ENCODE measurements at regions not wholly inside any gene's neighbourhood (a gene's known extent, or its start where the extent isn't known, plus 50 kb on each side); places are given as distances from the start of the nearest gene placed in this dataset.

GRCh38 chr10:3890602-3891352 is 105.8 kb upstream of the KLF6 start:
- DNase-seq (ENCODE audit: low spot score), result no peak
- Histone ChIP-seq H3K4me3 (ENCODE audit: low read depth in 1 of 3, low read length in 3 of 3) (no peak overlapping the region), H3K27me3 (ENCODE audit: control insufficient read depth in 4 of 4, insufficient read depth in 4 of 4, low read length in 3 of 4) (no peaks in the 10 kb centered on the region), H3K4me1 (ENCODE audit: control insufficient read depth in 4 of 4, insufficient read depth in 4 of 4, low read length in 3 of 4) (peaks cover 0 to 5% (median 0%) of the 10 kb centered on the region in 4 donors), H3K9me3 (ENCODE audit: control insufficient read depth in 4 of 4, low read length in 3 of 4) (no peaks in the 10 kb centered on the region), H3K27ac (ENCODE audit: low read depth in 1 of 2, low read length in 2 of 2) (no peak overlapping the region), H3K9ac (ENCODE audit: low read depth in 1 of 2, low read length in 2 of 2) (no peak overlapping the region), H3K36me3 (ENCODE audit: control insufficient read depth in 4 of 4, insufficient read depth in 3 of 4, low read depth in 1 of 4, low read length in 3 of 4) (no peaks in the 10 kb centered on the region)
- no peak for TF ChIP-seq ZBTB33 (IDR thresholded peaks at IDR 0.05)
- TF ChIP-seq MAX (IDR thresholded peaks at IDR 0.05), result no peak
- no peak for TF ChIP-seq YY1 (IDR thresholded peaks at IDR 0.05)
- 86% methylated on average over 14 of the region's 14 CpGs for WGBS

- no peaks in the 10 kb centered on the region for H3K27me3 ChIP-seq (ENCODE audit: control insufficient read depth in 4 of 4, insufficient read depth in 4 of 4, low read length in 3 of 4)
- no peak overlapping the region for H3K4me3 ChIP-seq (ENCODE audit: low read depth in 1 of 3, low read length in 3 of 3)
- TF ChIP-seq CTCF (IDR thresholded peaks at IDR 0.05; ENCODE audit: low read depth, low read length, missing input control), result no peak
- TF ChIP-seq MAX (IDR thresholded peaks at IDR 0.05), result no peak
- TF ChIP-seq YY1 (IDR thresholded peaks at IDR 0.05), result no peak
- no peak for TF ChIP-seq TAF1 (conservative IDR thresholded peaks at IDR 0.05)
- no peak for TF ChIP-seq RXRA (IDR thresholded peaks at IDR 0.05)
- TF ChIP-seq JUND (IDR thresholded peaks at IDR 0.05), result no peak
- no peak for TF ChIP-seq NR2F2 (IDR thresholded peaks at IDR 0.05)
- no peak for TF ChIP-seq HNF4G (IDR thresholded peaks at IDR 0.05)
- TF ChIP-seq RAD21 (IDR thresholded peaks at IDR 0.05), result no peak
- no peak for TF ChIP-seq FOXA2 (IDR thresholded peaks at IDR 0.05)
- no peak for TF ChIP-seq ATF3 (IDR thresholded peaks at IDR 0.05)
- TF ChIP-seq SP1 (IDR thresholded peaks at IDR 0.05), result no peak
- TF ChIP-seq HNF4A (conservative IDR thresholded peaks at IDR 0.05), result no peak
- TF ChIP-seq GABPA (IDR thresholded peaks at IDR 0.05 in 1 of 2, conservative IDR thresholded peaks at IDR 0.05 in 1 of 2), result no peak
- H3K4me1 ChIP-seq (ENCODE audit: control insufficient read depth in 4 of 4, insufficient read depth in 4 of 4, low read length in 3 of 4), result peaks cover 0 to 5% (median 0%) of the 10 kb centered on the region in 4 donors
- H3K36me3 ChIP-seq (ENCODE audit: control insufficient read depth in 4 of 4, insufficient read depth in 3 of 4, low read depth in 1 of 4, low read length in 3 of 4), result no peaks in the 10 kb centered on the region
- no peaks in the 10 kb centered on the region for H3K9me3 ChIP-seq (ENCODE audit: control insufficient read depth in 4 of 4, low read length in 3 of 4)
- no peak for DNase-seq (ENCODE audit: low spot score)
- no peak overlapping the region for H3K9ac ChIP-seq (ENCODE audit: low read depth in 1 of 2, low read length in 2 of 2)
- 57% methylated on average over 4 of the region's 4 CpGs for WGBS
- no peak overlapping the region for H3K27ac ChIP-seq (ENCODE audit: low read depth in 1 of 2, low read length in 2 of 2)
These were observed 105.0 kb upstream of the KLF6 start for GRCh38 chr10:3889961-3890522.

All from liver (tissue), 8 donors.